Suprapubic skin (tissue), 4 donors: ENCODE measurements at regions not wholly inside any gene's neighbourhood (a gene's known extent, or its start where the extent isn't known, plus 50 kb on each side); places are given as distances from the start of the nearest gene placed in this dataset.
A peak's percentile ranks its signal among the peaks of the same experiment; 100 is the strongest.

ENCODE experiments used
- POLR2A ChIP-seq, 2 donors: fragments of 450-650 bp; IDR thresholded peaks; one replicate each; pipeline ENCODE4 v1.6.1; 2017; ENCODE audit warnings: antibody characterized with exemption in 2 of 2, mild to moderate bottlenecking in 2 of 2, moderate library complexity in 2 of 2
- POLR2AphosphoS5 ChIP-seq, 3 donors: sonication (generic); formaldehyde crosslinking; IDR thresholded peaks; one replicate each; pipeline ENCODE4 v1.6.1; 2017; ENCODE audit warnings: antibody characterized with exemption in 3 of 3
- TF ChIP-seq, protein P1 (sequence below), 2 donors: fragments of 200-600 bp in 1 of 2; fragments of 450-650 bp in 1 of 2; sonication (generic) in 1 of 2; IDR thresholded peaks; one replicate each; pipeline ENCODE4 v1.5.1; 2016 to 2019; ENCODE audit warnings: antibody characterized with exemption in 2 of 2, mild to moderate bottlenecking in 1 of 2, moderate library complexity in 1 of 2

DNA sequence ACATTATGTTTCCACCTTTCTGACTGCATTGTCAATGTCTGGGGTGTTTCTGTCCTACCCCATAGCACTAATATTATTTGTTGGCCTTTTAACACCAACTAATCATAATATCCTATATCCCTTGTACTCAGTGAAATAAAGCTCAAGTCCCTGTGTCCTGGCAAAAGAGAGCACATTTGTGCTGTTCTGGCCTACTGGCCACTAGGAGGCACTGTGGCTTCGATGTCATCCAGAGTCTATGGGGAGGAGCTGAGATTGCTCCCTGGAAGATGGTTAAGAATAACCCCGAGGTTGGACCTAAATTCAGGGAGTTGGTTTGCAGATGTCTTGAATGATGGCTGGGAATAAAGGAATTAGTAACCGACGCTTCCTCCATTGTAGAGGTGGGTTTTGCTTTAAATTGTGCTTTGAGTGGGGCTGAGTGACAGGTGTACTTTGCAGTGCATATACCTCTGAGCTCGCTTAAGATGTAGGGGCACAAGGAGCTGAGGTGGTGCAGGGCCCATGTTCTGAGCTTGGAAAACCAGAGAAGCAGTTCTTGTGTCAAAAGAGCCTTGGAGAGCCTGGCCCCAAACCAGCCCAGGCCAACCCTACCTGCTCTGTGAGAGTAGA is 191.2 kb upstream of the PRSS1 start:
- TF ChIP-seq, protein P1, sequence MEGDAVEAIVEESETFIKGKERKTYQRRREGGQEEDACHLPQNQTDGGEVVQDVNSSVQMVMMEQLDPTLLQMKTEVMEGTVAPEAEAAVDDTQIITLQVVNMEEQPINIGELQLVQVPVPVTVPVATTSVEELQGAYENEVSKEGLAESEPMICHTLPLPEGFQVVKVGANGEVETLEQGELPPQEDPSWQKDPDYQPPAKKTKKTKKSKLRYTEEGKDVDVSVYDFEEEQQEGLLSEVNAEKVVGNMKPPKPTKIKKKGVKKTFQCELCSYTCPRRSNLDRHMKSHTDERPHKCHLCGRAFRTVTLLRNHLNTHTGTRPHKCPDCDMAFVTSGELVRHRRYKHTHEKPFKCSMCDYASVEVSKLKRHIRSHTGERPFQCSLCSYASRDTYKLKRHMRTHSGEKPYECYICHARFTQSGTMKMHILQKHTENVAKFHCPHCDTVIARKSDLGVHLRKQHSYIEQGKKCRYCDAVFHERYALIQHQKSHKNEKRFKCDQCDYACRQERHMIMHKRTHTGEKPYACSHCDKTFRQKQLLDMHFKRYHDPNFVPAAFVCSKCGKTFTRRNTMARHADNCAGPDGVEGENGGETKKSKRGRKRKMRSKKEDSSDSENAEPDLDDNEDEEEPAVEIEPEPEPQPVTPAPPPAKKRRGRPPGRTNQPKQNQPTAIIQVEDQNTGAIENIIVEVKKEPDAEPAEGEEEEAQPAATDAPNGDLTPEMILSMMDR (IDR thresholded peaks at IDR 0.05) = peak; percentile 16 to 35
- TF ChIP-seq POLR2A (IDR thresholded peaks at IDR 0.05) (no peak), POLR2AphosphoS5 (IDR thresholded peaks at IDR 0.05) (no peak)
